Uterus (tissue), 2 donors: ENCODE measurements at regions not wholly inside any gene's neighbourhood (a gene's known extent, or its start where the extent isn't known, plus 50 kb on each side); places are given as distances from the start of the nearest gene placed in this dataset.

Source experiments
- POLR2A ChIP-seq, 2 donors: fragments of 450-650 bp; IDR thresholded peaks; one replicate each; pipeline ENCODE4 v1.6.1; 2016; ENCODE audit warnings: antibody characterized with exemption in 2 of 2, mild to moderate bottlenecking in 1 of 2, moderate library complexity in 1 of 2
- TF ChIP-seq, protein P1 (sequence below), 4 experiments: fragments of 200-600 bp in 2 of 4; fragments of 450-650 bp in 2 of 4; sonication (generic) in 2 of 4; IDR thresholded peaks; one replicate each; pipeline ENCODE4 v1.5.1; 2016 to 2019; ENCODE audit warnings: antibody characterized with exemption in 4 of 4, mild to moderate bottlenecking in 2 of 4, moderate library complexity in 1 of 4

DNA sequence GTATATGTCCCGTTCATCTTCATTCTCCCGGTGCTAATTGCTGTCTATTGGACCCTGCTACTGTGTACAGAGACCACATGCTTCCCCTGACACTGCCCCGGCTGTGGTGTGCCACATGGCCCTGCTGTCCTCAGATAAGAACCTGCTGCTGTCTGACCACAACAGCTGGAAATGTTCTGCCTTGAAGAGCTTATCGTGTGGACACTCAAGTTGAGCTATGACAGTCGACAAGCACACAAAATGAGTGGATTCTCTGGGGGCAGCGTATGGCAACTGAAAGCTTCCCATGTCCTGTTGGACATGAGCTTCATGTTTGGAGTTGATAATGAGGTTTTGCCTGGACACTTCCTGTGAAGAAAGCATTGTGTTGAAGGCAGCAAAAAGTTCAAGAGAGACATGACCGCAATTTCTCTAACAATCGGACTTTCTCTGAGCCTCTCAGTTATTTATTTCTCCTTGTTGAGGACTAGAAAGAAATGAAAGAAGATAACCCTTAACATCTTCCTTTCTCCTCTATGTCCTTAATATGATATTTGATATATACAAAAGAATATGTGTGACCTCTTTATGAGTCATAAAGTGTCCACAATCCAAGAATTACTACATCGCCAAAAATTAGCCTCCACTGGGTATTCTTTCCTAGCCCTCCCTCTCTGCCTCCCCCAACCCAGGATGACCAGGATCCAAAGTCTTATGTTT is 187.1 kb upstream of the TCF21 start:
- TF ChIP-seq, protein P1, sequence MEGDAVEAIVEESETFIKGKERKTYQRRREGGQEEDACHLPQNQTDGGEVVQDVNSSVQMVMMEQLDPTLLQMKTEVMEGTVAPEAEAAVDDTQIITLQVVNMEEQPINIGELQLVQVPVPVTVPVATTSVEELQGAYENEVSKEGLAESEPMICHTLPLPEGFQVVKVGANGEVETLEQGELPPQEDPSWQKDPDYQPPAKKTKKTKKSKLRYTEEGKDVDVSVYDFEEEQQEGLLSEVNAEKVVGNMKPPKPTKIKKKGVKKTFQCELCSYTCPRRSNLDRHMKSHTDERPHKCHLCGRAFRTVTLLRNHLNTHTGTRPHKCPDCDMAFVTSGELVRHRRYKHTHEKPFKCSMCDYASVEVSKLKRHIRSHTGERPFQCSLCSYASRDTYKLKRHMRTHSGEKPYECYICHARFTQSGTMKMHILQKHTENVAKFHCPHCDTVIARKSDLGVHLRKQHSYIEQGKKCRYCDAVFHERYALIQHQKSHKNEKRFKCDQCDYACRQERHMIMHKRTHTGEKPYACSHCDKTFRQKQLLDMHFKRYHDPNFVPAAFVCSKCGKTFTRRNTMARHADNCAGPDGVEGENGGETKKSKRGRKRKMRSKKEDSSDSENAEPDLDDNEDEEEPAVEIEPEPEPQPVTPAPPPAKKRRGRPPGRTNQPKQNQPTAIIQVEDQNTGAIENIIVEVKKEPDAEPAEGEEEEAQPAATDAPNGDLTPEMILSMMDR (IDR thresholded peaks at IDR 0.05): no peak
- TF ChIP-seq POLR2A (IDR thresholded peaks at IDR 0.05): no peak
